Vagina (tissue), 2 donors: ENCODE measurements at regions not wholly inside any gene's neighbourhood (a gene's known extent, or its start where the extent isn't known, plus 50 kb on each side); places are given as distances from the start of the nearest gene placed in this dataset.

Experiments used
- DNase-seq, 2 donors: peaks; one replicate each; pipeline ENCODE4 v3.0.0-alpha.2; 2017; ENCODE audit errors: extremely low spot score in 2 of 2
- H3K27ac ChIP-seq: fragments of 200-600 bp; sonication (generic); one replicate; pipeline ENCODE4 v1.5.1; 2019
- H3K27me3 ChIP-seq: fragments of 200-600 bp; sonication (generic); one replicate; pipeline ENCODE4 v1.5.1; 2019
- H3K36me3 ChIP-seq, 2 donors: fragments of 200-600 bp; sonication (generic); one replicate each; pipeline ENCODE4 v1.5.1; 2017 to 2019
- H3K4me1 ChIP-seq: fragments of 200-600 bp; sonication (generic); one replicate; pipeline ENCODE4 v1.5.1; 2019
- H3K4me3 ChIP-seq, 2 donors: fragments of 200-600 bp; sonication (generic); 1 replicate in 1 of 2; 2 replicates in 1 of 2; pipeline ENCODE4 v1.5.1; 2016 to 2019
- H3K9me3 ChIP-seq: fragments of 200-600 bp; sonication (generic); one replicate; pipeline ENCODE4 v1.5.1; 2019
- POLR2A ChIP-seq, 2 donors: fragments of 450-650 bp; IDR thresholded peaks; one replicate each; pipeline ENCODE4 v1.6.1; 2017; ENCODE audit warnings: antibody characterized with exemption in 2 of 2, mild to moderate bottlenecking in 2 of 2, moderate library complexity in 2 of 2
- POLR2AphosphoS5 ChIP-seq, 2 donors: sonication (generic); formaldehyde crosslinking; IDR thresholded peaks; one replicate each; pipeline ENCODE4 v1.9.0; 2017; ENCODE audit warnings: antibody characterized with exemption in 2 of 2, mild to moderate bottlenecking in 2 of 2, low read depth in 1 of 2; ENCODE audit not compliant: insufficient read depth in 1 of 2
- intact Hi-C: fragments of 100-400 bp; cut with DNase I; formaldehyde crosslinking; loops from one replicate; pipeline ENCODE4 v1.15.1; 2023
- TF ChIP-seq, protein P1 (sequence below), 3 experiments: fragments of 450-650 bp in 2 of 3; fragments of 200-600 bp in 1 of 3; sonication (generic) in 1 of 3; IDR thresholded peaks; one replicate each; pipeline ENCODE4 v1.5.1; 2017 to 2019; ENCODE audit warnings: antibody characterized with exemption in 3 of 3, mild to moderate bottlenecking in 2 of 3, moderate library complexity in 2 of 3

DNA sequence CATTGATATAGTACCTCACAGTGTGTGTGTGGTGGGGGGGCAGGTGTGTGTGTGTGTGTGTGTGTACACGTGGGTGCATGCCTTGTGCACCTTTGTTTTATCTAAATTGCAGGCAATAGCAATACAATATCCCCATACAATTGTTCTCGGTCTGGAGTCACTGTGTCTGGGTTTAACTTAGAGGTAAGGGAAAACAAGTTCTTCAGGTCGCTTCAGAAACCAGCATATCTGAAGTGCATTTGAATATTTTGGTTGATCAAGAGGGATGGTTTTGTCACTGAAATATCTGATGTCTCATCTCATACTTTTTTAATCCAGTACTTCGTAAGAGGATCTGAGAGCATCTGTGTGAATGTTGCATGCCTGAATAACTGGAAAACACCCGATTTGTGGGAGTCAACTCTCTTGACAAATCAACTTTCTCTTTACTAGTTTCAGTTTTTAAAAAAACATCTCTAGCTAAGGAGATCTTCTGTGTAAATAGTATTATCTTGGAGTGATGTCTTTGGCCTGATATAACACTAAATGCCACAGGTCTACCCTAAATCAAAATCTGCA, 206.8 kb upstream of the NR2F2 start:
- Histone ChIP-seq H3K27me3 (no peaks in the 10 kb centered on the region), H3K4me3 (no peak overlapping the region), H3K9me3 (no peaks in the 10 kb centered on the region), H3K36me3 (no peaks in the 10 kb centered on the region), H3K4me1 (peaks cover 7% of the 10 kb centered on the region), H3K27ac (no peak overlapping the region)
- no peak for DNase-seq
- no peak for TF ChIP-seq POLR2A (IDR thresholded peaks at IDR 0.05)
- no peak for TF ChIP-seq POLR2AphosphoS5 (IDR thresholded peaks at IDR 0.05; ENCODE audit: insufficient read depth in 1 of 2, low read depth in 1 of 2)
- TF ChIP-seq, protein P1, sequence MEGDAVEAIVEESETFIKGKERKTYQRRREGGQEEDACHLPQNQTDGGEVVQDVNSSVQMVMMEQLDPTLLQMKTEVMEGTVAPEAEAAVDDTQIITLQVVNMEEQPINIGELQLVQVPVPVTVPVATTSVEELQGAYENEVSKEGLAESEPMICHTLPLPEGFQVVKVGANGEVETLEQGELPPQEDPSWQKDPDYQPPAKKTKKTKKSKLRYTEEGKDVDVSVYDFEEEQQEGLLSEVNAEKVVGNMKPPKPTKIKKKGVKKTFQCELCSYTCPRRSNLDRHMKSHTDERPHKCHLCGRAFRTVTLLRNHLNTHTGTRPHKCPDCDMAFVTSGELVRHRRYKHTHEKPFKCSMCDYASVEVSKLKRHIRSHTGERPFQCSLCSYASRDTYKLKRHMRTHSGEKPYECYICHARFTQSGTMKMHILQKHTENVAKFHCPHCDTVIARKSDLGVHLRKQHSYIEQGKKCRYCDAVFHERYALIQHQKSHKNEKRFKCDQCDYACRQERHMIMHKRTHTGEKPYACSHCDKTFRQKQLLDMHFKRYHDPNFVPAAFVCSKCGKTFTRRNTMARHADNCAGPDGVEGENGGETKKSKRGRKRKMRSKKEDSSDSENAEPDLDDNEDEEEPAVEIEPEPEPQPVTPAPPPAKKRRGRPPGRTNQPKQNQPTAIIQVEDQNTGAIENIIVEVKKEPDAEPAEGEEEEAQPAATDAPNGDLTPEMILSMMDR (IDR thresholded peaks at IDR 0.05) = no peak
- intact Hi-C loops = no loop called here

DNA sequence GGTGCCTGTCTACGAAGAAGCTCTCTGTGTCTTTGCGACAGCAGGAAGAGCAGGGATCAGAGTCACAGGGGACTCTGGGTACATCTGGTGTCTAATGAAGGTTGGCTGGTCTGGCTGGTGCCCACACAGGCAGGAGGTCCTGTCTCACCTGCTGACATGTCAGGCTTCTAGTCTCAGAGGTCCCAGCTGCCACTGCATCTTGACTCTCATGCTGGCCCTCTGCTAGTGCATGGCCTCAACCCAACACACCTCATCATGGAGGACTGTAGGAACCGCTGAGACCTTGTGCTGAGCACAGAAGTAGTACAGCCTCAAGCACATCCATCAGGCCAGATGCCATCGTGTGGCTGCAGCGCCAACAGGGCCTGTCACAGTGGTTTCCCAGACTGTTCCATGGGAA, 206.1 kb upstream of the NR2F2 start:
- TF ChIP-seq, protein P1 (IDR thresholded peaks at IDR 0.05) = no peak
- TF ChIP-seq POLR2A (IDR thresholded peaks at IDR 0.05) (no peak), POLR2AphosphoS5 (IDR thresholded peaks at IDR 0.05; ENCODE audit: insufficient read depth in 1 of 2, low read depth in 1 of 2) (no peak)
- intact Hi-C loops = no loop called here
- no peak for DNase-seq
- no peaks in the 10 kb centered on the region for H3K27me3 ChIP-seq
- H3K4me1 ChIP-seq = peaks cover 7% of the 10 kb centered on the region
- H3K27ac ChIP-seq = no peak overlapping the region
- H3K9me3 ChIP-seq = no peaks in the 10 kb centered on the region
- H3K4me3 ChIP-seq = no peak overlapping the region
- H3K36me3 ChIP-seq = no peaks in the 10 kb centered on the region

DNA sequence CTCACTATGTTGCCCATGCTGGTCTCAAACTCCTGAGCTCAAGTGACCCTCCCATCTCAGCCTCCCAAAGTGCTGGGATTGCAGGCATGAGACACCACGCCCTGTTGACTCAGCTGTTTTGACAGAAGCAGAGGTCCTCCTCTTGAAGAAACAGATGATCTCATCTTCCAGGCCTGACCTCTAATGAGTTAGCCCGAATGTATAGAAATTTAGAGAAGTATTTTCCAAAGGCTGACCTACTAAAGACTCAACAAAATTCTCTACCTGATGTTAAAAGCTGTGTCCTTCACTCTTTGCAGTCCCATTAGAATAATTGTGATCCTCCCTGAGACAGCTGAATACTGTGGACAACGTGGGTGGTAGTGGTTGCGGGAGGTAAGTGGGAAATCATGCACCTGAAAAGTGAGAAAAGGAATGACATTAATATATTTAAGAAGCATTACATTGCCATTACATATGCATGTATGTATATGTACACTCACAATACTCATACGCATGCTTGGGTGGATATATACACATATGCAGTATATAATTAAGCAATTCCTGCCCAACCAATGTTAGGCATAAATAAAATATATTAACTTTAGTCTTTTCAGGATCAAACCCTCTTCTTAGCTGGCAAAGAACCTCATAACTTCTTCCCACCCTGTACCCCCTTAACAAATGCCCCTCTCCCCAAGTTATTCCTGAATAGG, 204.6 kb upstream of the NR2F2 start:
- no peak for DNase-seq

DNA sequence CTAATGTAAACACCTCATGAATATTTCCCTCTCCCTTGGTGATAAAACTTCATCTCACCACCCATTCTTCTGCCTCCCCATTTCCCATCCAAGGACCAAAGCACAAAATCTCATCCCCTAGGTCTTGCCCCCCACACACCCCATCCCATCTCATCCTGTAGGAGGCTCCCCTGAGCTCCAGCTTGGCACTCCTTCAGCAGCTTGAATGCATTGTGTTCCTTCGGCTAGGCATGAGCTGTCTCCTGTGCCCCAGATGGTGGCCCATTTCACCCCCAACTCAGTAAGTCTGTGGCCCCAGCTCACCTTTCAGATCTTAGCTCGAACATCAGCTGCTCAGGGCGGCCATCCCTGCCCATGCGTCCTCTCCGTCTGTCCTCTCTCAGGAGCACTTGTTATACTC, 203.6 kb upstream of the NR2F2 start:
- no peak overlapping the region for H3K4me3 ChIP-seq
- TF ChIP-seq POLR2A (IDR thresholded peaks at IDR 0.05) = no peak
- TF ChIP-seq, protein P1 (IDR thresholded peaks at IDR 0.05) = no peak
- no peak for TF ChIP-seq POLR2AphosphoS5 (IDR thresholded peaks at IDR 0.05; ENCODE audit: insufficient read depth in 1 of 2, low read depth in 1 of 2)
- no peaks in the 10 kb centered on the region for H3K9me3 ChIP-seq
- no peaks in the 10 kb centered on the region for H3K27me3 ChIP-seq
- peaks cover 6% of the 10 kb centered on the region for H3K4me1 ChIP-seq
- H3K36me3 ChIP-seq = no peaks in the 10 kb centered on the region
- no peak overlapping the region for H3K27ac ChIP-seq
- intact Hi-C loops = no loop called here
- DNase-seq = no peak

More for the DNA sequence above, 204.6 kb upstream of the NR2F2 start:
- no peaks in the 10 kb centered on the region for H3K36me3 ChIP-seq
- H3K27me3 ChIP-seq = no peaks in the 10 kb centered on the region
- TF ChIP-seq POLR2AphosphoS5 (IDR thresholded peaks at IDR 0.05; ENCODE audit: insufficient read depth in 1 of 2, low read depth in 1 of 2) (no peak), POLR2A (IDR thresholded peaks at IDR 0.05) (no peak)
- TF ChIP-seq, protein P1 (IDR thresholded peaks at IDR 0.05) = no peak
- no peaks in the 10 kb centered on the region for H3K9me3 ChIP-seq
- H3K4me3 ChIP-seq = no peak overlapping the region
- H3K4me1 ChIP-seq = peaks cover 7% of the 10 kb centered on the region
- intact Hi-C loops = no loop called here
- H3K27ac ChIP-seq = no peak overlapping the region

DNA sequence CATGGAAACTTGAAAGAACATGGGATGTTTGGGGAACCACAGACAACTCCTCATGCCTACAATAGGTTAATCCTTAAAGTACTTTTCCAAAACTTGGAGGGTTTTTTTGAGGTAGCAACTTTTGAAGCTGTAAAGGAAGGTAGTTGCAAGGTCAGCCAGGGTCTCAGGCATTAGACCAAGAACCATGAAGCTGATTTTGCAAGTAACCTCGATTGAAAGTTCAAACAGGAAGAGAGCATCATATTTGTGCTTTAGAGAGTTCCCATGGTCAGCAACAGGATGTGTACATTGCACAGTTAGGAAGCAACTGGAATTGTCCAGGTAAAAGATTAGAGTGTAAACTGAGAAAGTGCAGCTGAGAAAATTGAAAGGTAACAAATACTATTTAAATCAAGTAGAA, 199.8 kb upstream of the NR2F2 start:
- intact Hi-C loops = no loop called here
- TF ChIP-seq POLR2A (IDR thresholded peaks at IDR 0.05) = no peak
- TF ChIP-seq, protein P1 (IDR thresholded peaks at IDR 0.05) = no peak
- no peak for TF ChIP-seq POLR2AphosphoS5 (IDR thresholded peaks at IDR 0.05; ENCODE audit: insufficient read depth in 1 of 2, low read depth in 1 of 2)
- DNase-seq = no peak
- Histone ChIP-seq H3K4me3 (no peak overlapping the region), H3K4me1 (no peaks in the 10 kb centered on the region), H3K27me3 (no peaks in the 10 kb centered on the region), H3K9me3 (no peaks in the 10 kb centered on the region), H3K27ac (no peak overlapping the region), H3K36me3 (no peaks in the 10 kb centered on the region)
